ENCODE measurements at regions not wholly inside any gene's neighbourhood (a gene's known extent, or its start where the extent isn't known, plus 50 kb on each side); places are given as distances from the start of the nearest gene placed in this dataset.

GRCh38 chr2:76472946-76473345 is 762.2 kb upstream of the GCFC2 start:
- Histone ChIP-seq H4K20me1 (ENCODE audit: insufficient read depth) (no peaks in the 10 kb centered on the region), H2AFZ (ENCODE audit: low read depth) (no peak overlapping the region), H3K9me2 (no peaks in the 10 kb centered on the region), H3K9me3 (no peaks in the 10 kb centered on the region), H3K27me3 (ENCODE audit: insufficient read depth) (no peaks in the 10 kb centered on the region), H3K27ac (ENCODE audit: low read depth in 2 of 2, low read length in 1 of 2) (no peak overlapping the region), H3K79me2 (ENCODE audit: insufficient read depth) (no peaks in the 10 kb centered on the region), H3K4me1 (ENCODE audit: control insufficient read depth in 1 of 2, insufficient read depth in 2 of 2, low read depth in 1 of 2, low read length in 1 of 2) (no peaks in the 10 kb centered on the region), H3F3A (replicated peaks; ENCODE audit: insufficient read depth) (no peaks in the 10 kb centered on the region), H3K4me2 (no peak overlapping the region), H3K9ac (no peak overlapping the region), H3K4me3 (ENCODE audit: low read depth in 2 of 2, low read length in 1 of 2) (no peak overlapping the region), H3K36me3 (replicated peaks in 1 of 2; ENCODE audit: control insufficient read depth in 1 of 2, insufficient read depth in 2 of 2, low read length in 1 of 2) (no peaks in the 10 kb centered on the region)
- TF ChIP-seq, protein P1, sequence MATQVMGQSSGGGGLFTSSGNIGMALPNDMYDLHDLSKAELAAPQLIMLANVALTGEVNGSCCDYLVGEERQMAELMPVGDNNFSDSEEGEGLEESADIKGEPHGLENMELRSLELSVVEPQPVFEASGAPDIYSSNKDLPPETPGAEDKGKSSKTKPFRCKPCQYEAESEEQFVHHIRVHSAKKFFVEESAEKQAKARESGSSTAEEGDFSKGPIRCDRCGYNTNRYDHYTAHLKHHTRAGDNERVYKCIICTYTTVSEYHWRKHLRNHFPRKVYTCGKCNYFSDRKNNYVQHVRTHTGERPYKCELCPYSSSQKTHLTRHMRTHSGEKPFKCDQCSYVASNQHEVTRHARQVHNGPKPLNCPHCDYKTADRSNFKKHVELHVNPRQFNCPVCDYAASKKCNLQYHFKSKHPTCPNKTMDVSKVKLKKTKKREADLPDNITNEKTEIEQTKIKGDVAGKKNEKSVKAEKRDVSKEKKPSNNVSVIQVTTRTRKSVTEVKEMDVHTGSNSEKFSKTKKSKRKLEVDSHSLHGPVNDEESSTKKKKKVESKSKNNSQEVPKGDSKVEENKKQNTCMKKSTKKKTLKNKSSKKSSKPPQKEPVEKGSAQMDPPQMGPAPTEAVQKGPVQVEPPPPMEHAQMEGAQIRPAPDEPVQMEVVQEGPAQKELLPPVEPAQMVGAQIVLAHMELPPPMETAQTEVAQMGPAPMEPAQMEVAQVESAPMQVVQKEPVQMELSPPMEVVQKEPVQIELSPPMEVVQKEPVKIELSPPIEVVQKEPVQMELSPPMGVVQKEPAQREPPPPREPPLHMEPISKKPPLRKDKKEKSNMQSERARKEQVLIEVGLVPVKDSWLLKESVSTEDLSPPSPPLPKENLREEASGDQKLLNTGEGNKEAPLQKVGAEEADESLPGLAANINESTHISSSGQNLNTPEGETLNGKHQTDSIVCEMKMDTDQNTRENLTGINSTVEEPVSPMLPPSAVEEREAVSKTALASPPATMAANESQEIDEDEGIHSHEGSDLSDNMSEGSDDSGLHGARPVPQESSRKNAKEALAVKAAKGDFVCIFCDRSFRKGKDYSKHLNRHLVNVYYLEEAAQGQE (IDR thresholded peaks at IDR 0.05; ENCODE audit: low read depth, low read length): no peak
- no peak for TF ChIP-seq NFIC (IDR thresholded peaks at IDR 0.05; ENCODE audit: borderline replicate concordance)
- 47% methylated on average over 4 of the region's 4 CpGs for WGBS (ENCODE audit: low lambda C conversion rate)
- ChIA-PET CTCF (no interaction called here), POLR2A (no interaction called here)
- no peak for DNase-seq

GRCh38 chr2:76469066-76469465 is 758.4 kb upstream of the GCFC2 start:
- no peaks in the 10 kb centered on the region for H3K9me3 ChIP-seq
- H4K20me1 ChIP-seq (ENCODE audit: insufficient read depth): no peaks in the 10 kb centered on the region
- no peaks in the 10 kb centered on the region for H3F3A ChIP-seq (replicated peaks; ENCODE audit: insufficient read depth)
- 42% methylated on average over 4 of the region's 4 CpGs for WGBS (ENCODE audit: low lambda C conversion rate)
- TF ChIP-seq RXRA (IDR thresholded peaks at IDR 0.05; ENCODE audit: borderline replicate concordance, low read depth): no peak
- TF ChIP-seq NRF1 (IDR thresholded peaks at IDR 0.05; ENCODE audit: low read depth, low read length): no peak
- TF ChIP-seq RFX5 (IDR thresholded peaks at IDR 0.05; ENCODE audit: low read length): no peak
- TF ChIP-seq, protein P2, sequence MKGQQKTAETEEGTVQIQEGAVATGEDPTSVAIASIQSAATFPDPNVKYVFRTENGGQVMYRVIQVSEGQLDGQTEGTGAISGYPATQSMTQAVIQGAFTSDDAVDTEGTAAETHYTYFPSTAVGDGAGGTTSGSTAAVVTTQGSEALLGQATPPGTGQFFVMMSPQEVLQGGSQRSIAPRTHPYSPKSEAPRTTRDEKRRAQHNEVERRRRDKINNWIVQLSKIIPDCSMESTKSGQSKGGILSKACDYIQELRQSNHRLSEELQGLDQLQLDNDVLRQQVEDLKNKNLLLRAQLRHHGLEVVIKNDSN (IDR thresholded peaks at IDR 0.05; ENCODE audit: borderline replicate concordance, low read depth): no peak
- no peak for TF ChIP-seq PBX3 (IDR thresholded peaks at IDR 0.05)
- no peak for TF ChIP-seq POLR2AphosphoS5 (IDR thresholded peaks at IDR 0.05; ENCODE audit: low read depth, low read length)
- TF ChIP-seq EP300 (IDR thresholded peaks at IDR 0.05; ENCODE audit: borderline replicate concordance in 1 of 2, low read depth in 1 of 2, low read length in 1 of 2): no peak
- TF ChIP-seq SMC3 (IDR thresholded peaks at IDR 0.05; ENCODE audit: low read depth, low read length): no peak
- TF ChIP-seq, protein P3, sequence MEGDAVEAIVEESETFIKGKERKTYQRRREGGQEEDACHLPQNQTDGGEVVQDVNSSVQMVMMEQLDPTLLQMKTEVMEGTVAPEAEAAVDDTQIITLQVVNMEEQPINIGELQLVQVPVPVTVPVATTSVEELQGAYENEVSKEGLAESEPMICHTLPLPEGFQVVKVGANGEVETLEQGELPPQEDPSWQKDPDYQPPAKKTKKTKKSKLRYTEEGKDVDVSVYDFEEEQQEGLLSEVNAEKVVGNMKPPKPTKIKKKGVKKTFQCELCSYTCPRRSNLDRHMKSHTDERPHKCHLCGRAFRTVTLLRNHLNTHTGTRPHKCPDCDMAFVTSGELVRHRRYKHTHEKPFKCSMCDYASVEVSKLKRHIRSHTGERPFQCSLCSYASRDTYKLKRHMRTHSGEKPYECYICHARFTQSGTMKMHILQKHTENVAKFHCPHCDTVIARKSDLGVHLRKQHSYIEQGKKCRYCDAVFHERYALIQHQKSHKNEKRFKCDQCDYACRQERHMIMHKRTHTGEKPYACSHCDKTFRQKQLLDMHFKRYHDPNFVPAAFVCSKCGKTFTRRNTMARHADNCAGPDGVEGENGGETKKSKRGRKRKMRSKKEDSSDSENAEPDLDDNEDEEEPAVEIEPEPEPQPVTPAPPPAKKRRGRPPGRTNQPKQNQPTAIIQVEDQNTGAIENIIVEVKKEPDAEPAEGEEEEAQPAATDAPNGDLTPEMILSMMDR (IDR thresholded peaks at IDR 0.05): no peak
- no peak overlapping the region for H3K4me3 ChIP-seq (ENCODE audit: low read depth in 2 of 2, low read length in 1 of 2)
- POLR2A ChIA-PET: no interaction called here
- DNase-seq: no peak
- H3K27ac ChIP-seq (ENCODE audit: low read depth in 2 of 2, low read length in 1 of 2): no peak overlapping the region
- no peak overlapping the region for H2AFZ ChIP-seq (ENCODE audit: low read depth)
- CTCF ChIA-PET: no interaction called here
- H3K4me2 ChIP-seq: no peak overlapping the region
- H3K36me3 ChIP-seq (replicated peaks in 1 of 2; ENCODE audit: control insufficient read depth in 1 of 2, insufficient read depth in 2 of 2, low read length in 1 of 2): no peaks in the 10 kb centered on the region
- H3K79me2 ChIP-seq (ENCODE audit: insufficient read depth): no peaks in the 10 kb centered on the region
- no peak overlapping the region for H3K9ac ChIP-seq
- H3K9me2 ChIP-seq: no peaks in the 10 kb centered on the region
- H3K4me1 ChIP-seq (ENCODE audit: control insufficient read depth in 1 of 2, insufficient read depth in 2 of 2, low read depth in 1 of 2, low read length in 1 of 2): no peaks in the 10 kb centered on the region
- H3K27me3 ChIP-seq (ENCODE audit: insufficient read depth): no peaks in the 10 kb centered on the region
